H9 (cell line): ENCODE measurements at regions not wholly inside any gene's neighbourhood (a gene's known extent, or its start where the extent isn't known, plus 50 kb on each side); places are given as distances from the start of the nearest gene placed in this dataset.

Source experiments
- DNase-seq: peaks from one replicate; pipeline ENCODE4 v3.0.0-alpha.2; 2017
- H2AFZ ChIP-seq: one replicate; pipeline ENCODE4 v1.6.1; 2013; ENCODE audit warnings: mild to moderate bottlenecking, low read length, control low read depth, moderate library complexity
- H2AK5ac ChIP-seq: 2 replicates; pipeline ENCODE4 v1.6.1; 2013; ENCODE audit warnings: low read length, control low read depth, mixed read lengths; ENCODE audit not compliant: insufficient read length
- H2BK120ac ChIP-seq: one replicate; pipeline ENCODE4 v1.6.1; 2013; ENCODE audit warnings: low read depth, mild to moderate bottlenecking, low read length, control low read depth, inconsistent platforms; ENCODE audit not compliant: poor library complexity, severe bottlenecking
- H2BK12ac ChIP-seq: 2 replicates; pipeline ENCODE4 v1.6.1; 2013; ENCODE audit warnings: low read length, control low read depth, mixed read lengths, low read depth; ENCODE audit not compliant: insufficient read length
- H2BK15ac ChIP-seq: 2 replicates; pipeline ENCODE4 v1.6.1; 2013; ENCODE audit warnings: low read depth, low read length, control low read depth
- H2BK20ac ChIP-seq: one replicate; pipeline ENCODE4 v1.6.1; 2013; ENCODE audit warnings: low read depth, mild to moderate bottlenecking, low read length, control low read depth, inconsistent platforms; ENCODE audit not compliant: poor library complexity, severe bottlenecking
- H2BK5ac ChIP-seq: 2 replicates; pipeline ENCODE4 v1.6.1; 2013; ENCODE audit warnings: low read length, control low read depth, mixed read lengths; ENCODE audit not compliant: insufficient read length
- H3K14ac ChIP-seq: 2 replicates; pipeline ENCODE4 v1.6.1; 2013; ENCODE audit warnings: low read length, control low read depth; ENCODE audit not compliant: insufficient read depth
- H3K18ac ChIP-seq: 2 replicates; pipeline ENCODE4 v1.6.1; 2013; ENCODE audit warnings: low read depth, mild to moderate bottlenecking, mixed read lengths, low read length, control low read depth; ENCODE audit not compliant: insufficient read length
- H3K23ac ChIP-seq: 2 replicates; pipeline ENCODE4 v1.6.1; 2013; ENCODE audit warnings: low read length, control low read depth, mixed read lengths, low read depth; ENCODE audit not compliant: insufficient read length
- H3K23me2 ChIP-seq: 2 replicates; pipeline ENCODE4 v1.6.1; 2013; ENCODE audit warnings: low read depth, mild to moderate bottlenecking, mixed read lengths, low read length, control low read depth; ENCODE audit not compliant: insufficient read length, poor library complexity, severe bottlenecking
- H3K27ac ChIP-seq: 2 replicates; pipeline ENCODE4 v1.5.1; 2013; ENCODE audit warnings: low read length, control low read depth, mixed read lengths, low read depth; ENCODE audit not compliant: insufficient read length
- H3K27me3 ChIP-seq: 2 replicates; pipeline ENCODE4 v1.6.1; 2013; ENCODE audit warnings: low read length, control low read depth, inconsistent platforms; ENCODE audit not compliant: insufficient read depth
- H3K4ac ChIP-seq: 2 replicates; pipeline ENCODE4 v1.6.1; 2013; ENCODE audit warnings: low read depth, mild to moderate bottlenecking, control low read depth, inconsistent platforms, low read length, moderate library complexity
- H3K4me1 ChIP-seq: 2 replicates; pipeline ENCODE4 v1.6.1; 2013; ENCODE audit warnings: low read length, control low read depth, inconsistent platforms; ENCODE audit not compliant: insufficient read depth
- H3K4me2 ChIP-seq: 2 replicates; pipeline ENCODE4 v1.6.1; 2013; ENCODE audit warnings: low read length, control low read depth, mixed read lengths; ENCODE audit not compliant: insufficient read length, insufficient read depth
- H3K56ac ChIP-seq: 2 replicates; pipeline ENCODE4 v1.6.1; 2013; ENCODE audit warnings: low read depth, mild to moderate bottlenecking, mixed read lengths, low read length, control low read depth; ENCODE audit not compliant: insufficient read length
- H3K79me1 ChIP-seq: 2 replicates; pipeline ENCODE4 v1.6.1; 2013; ENCODE audit warnings: low read depth, mild to moderate bottlenecking, moderate library complexity, low read length, control low read depth, inconsistent platforms; ENCODE audit not compliant: insufficient read depth, poor library complexity, severe bottlenecking
- H3K79me2 ChIP-seq: 2 replicates; pipeline ENCODE4 v1.6.1; 2013; ENCODE audit warnings: low read length, control low read depth, inconsistent platforms; ENCODE audit not compliant: insufficient read depth
- H3K9ac ChIP-seq: 2 replicates; pipeline ENCODE4 v1.6.1; 2013; ENCODE audit warnings: low read length, control low read depth, mixed read lengths; ENCODE audit not compliant: insufficient read length; ENCODE audit errors: extremely low read depth
- H3K9me3 ChIP-seq: one replicate; pipeline ENCODE4 v1.6.1; 2013; ENCODE audit warnings: low read depth, low read length, inconsistent platforms; ENCODE audit not compliant: control insufficient read depth
- H3T11ph ChIP-seq: one replicate; pipeline ENCODE4 v1.6.1; 2013; ENCODE audit warnings: mild to moderate bottlenecking, low read length, control low read depth, inconsistent platforms
- H4K20me1 ChIP-seq: one replicate; pipeline ENCODE4 v1.6.1; 2013; ENCODE audit not compliant: control insufficient read depth, insufficient read length, insufficient read depth
- H4K5ac ChIP-seq: 2 replicates; pipeline ENCODE4 v1.6.1; 2013; ENCODE audit warnings: low read depth, mild to moderate bottlenecking, mixed read lengths, low read length, control low read depth; ENCODE audit not compliant: insufficient read length
- H4K8ac ChIP-seq: replicated peaks from 2 replicates; pipeline ENCODE4 v1.6.1; 2013; ENCODE audit warnings: low read length, control low read depth, mixed read lengths, low read depth; ENCODE audit not compliant: insufficient read length
- H4K91ac ChIP-seq: 2 replicates; pipeline ENCODE4 v1.6.1; 2013; ENCODE audit warnings: low read depth, mild to moderate bottlenecking, moderate library complexity, mixed read lengths, low read length, control low read depth; ENCODE audit not compliant: insufficient read length
- H3K27ac Mint-ChIP-seq, 3 experiments: 2 replicates in 2 of 3; 3 replicates in 1 of 3; pipeline ENCODE4 v1.8.0; 2020 to 2021; ENCODE audit warnings: mixed read lengths in 3 of 3, mild to moderate bottlenecking in 1 of 3, moderate library complexity in 1 of 3
- H3K27me3 Mint-ChIP-seq: 2 replicates; pipeline ENCODE4 v1.8.0; 2021; ENCODE audit warnings: low read depth, mild to moderate bottlenecking, moderate library complexity, mixed read lengths
- H3K36me3 Mint-ChIP-seq, 3 experiments: 2 replicates in 2 of 3; 3 replicates in 1 of 3; pipeline ENCODE4 v1.8.0; 2020 to 2021; ENCODE audit warnings: low read depth in 3 of 3, mixed read lengths in 3 of 3; ENCODE audit not compliant: insufficient read depth in 1 of 3
- H3K4me1 Mint-ChIP-seq, 2 experiments: 2 replicates each; pipeline ENCODE4 v1.8.0; 2020; ENCODE audit warnings: mixed read lengths in 2 of 2
- H3K4me3 Mint-ChIP-seq, 2 experiments: 2 replicates in 1 of 2; 3 replicates in 1 of 2; pipeline ENCODE4 v1.8.0; 2020 to 2021; ENCODE audit warnings: mild to moderate bottlenecking in 2 of 2, mixed read lengths in 2 of 2, moderate library complexity in 1 of 2
- H3K9me3 Mint-ChIP-seq, 2 experiments: 2 replicates in 1 of 2; 3 replicates in 1 of 2; pipeline ENCODE4 v1.8.0; 2020; ENCODE audit warnings: mild to moderate bottlenecking in 2 of 2, mixed read lengths in 2 of 2, moderate library complexity in 1 of 2
- WGBS: extraction: QIAGEN DNeasy Blood & Tissue Kit; methylation state at CpG from one replicate; pipeline ENCODE4 v1.1.7; 2013; ENCODE audit warnings: missing lambda C conversion rate, low lambda C conversion rate, mixed read lengths; ENCODE audit not compliant: insufficient read length; ENCODE audit errors: extremely low coverage; 5-methylcytosine and 5-hydroxymethylcytosine counted together
- TF ChIP-seq, protein P1 (sequence below): fragments of 200-600 bp; sonication (generic); conservative IDR thresholded peaks from 3 replicates; pipeline ENCODE4 v1.8.0; 2021; ENCODE audit warnings: antibody characterized with exemption, mild to moderate bottlenecking

DNA sequence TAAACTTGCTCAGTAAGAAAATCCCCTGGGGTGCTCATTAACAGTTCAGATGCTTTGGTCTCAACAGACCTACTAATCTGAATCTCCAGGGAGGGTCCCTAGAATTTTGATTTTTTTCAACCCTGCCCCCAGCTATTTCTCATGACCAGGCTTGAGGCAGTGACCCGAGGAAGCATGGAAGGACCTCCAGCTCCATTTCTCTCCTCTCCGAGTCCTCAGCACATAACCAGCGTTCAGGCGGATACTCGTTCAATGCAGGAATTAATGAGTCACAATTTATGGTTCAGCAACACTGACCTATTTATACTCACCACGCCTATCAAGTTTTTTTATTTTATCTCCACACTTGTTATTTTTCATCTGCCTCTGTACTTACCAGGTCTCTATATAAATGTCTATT, 369.2 kb upstream of the CDH4 start:
- WGBS: no CpG with 5 or more reads among the region's 6 CpGs
- H3K4me1 ChIP-seq: no peaks in the 10 kb centered on the region
- H3K27me3 ChIP-seq: no peaks in the 10 kb centered on the region
- no peak overlapping the region for H2BK12ac ChIP-seq
- H3T11ph ChIP-seq: no peak overlapping the region
- Mint-ChIP-seq H3K36me3 (no peaks in the 10 kb centered on the region; a peak in 1 of 7 replicates), H3K4me1 (peaks cover 3 to 9% of the 10 kb centered on the region in 2 experiments), H3K27ac (no peak overlapping the region), H3K27me3 (peaks cover 16% of the 10 kb centered on the region), H3K4me3 (no peak overlapping the region), H3K9me3 (peaks cover 0 to 3% of the 10 kb centered on the region in 2 experiments; a peak in 1 of 5 replicates)
- TF ChIP-seq, protein P1, sequence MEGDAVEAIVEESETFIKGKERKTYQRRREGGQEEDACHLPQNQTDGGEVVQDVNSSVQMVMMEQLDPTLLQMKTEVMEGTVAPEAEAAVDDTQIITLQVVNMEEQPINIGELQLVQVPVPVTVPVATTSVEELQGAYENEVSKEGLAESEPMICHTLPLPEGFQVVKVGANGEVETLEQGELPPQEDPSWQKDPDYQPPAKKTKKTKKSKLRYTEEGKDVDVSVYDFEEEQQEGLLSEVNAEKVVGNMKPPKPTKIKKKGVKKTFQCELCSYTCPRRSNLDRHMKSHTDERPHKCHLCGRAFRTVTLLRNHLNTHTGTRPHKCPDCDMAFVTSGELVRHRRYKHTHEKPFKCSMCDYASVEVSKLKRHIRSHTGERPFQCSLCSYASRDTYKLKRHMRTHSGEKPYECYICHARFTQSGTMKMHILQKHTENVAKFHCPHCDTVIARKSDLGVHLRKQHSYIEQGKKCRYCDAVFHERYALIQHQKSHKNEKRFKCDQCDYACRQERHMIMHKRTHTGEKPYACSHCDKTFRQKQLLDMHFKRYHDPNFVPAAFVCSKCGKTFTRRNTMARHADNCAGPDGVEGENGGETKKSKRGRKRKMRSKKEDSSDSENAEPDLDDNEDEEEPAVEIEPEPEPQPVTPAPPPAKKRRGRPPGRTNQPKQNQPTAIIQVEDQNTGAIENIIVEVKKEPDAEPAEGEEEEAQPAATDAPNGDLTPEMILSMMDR: no peak
- no peak overlapping the region for H4K8ac ChIP-seq
- no peak overlapping the region for H3K27ac ChIP-seq
- H4K91ac ChIP-seq: no peak overlapping the region
- no peak overlapping the region for H2BK5ac ChIP-seq
- H3K56ac ChIP-seq: no peak overlapping the region
- no peak overlapping the region for H3K18ac ChIP-seq
- no peaks in the 10 kb centered on the region for H3K9me3 ChIP-seq
- H3K14ac ChIP-seq: no peak overlapping the region
- no peak overlapping the region for H2AK5ac ChIP-seq
- H4K5ac ChIP-seq: no peak overlapping the region
- no peaks in the 10 kb centered on the region for H3K79me2 ChIP-seq
- H3K4ac ChIP-seq: no peak overlapping the region
- no peak overlapping the region for H2BK20ac ChIP-seq
- H2BK120ac ChIP-seq: no peak overlapping the region
- no peaks in the 10 kb centered on the region for H4K20me1 ChIP-seq
- no peak overlapping the region for H3K9ac ChIP-seq
- DNase-seq: no peak
- no peak overlapping the region for H3K23ac ChIP-seq
- H3K79me1 ChIP-seq: no peaks in the 10 kb centered on the region
- no peak overlapping the region for H3K4me2 ChIP-seq
- no peaks in the 10 kb centered on the region for H3K23me2 ChIP-seq
- no peak overlapping the region for H2AFZ ChIP-seq
- H2BK15ac ChIP-seq: no peak overlapping the region
